GM13976 (cell line): ENCODE measurements at regions not wholly inside any gene's neighbourhood (a gene's known extent, or its start where the extent isn't known, plus 50 kb on each side); places are given as distances from the start of the nearest gene placed in this dataset.

Experiments used
- DNase-seq: peaks from one replicate; pipeline ENCODE4 v3.0.0; 2012; ENCODE audit warnings: low spot score
- in situ Hi-C: fragments of 300-500 bp; cut with MboI; formaldehyde crosslinking; loops from one replicate; pipeline ENCODE4 v1.12.0; 2022; ENCODE audit warnings: low sequenced_read_pairs, mixed read lengths, inconsistent platforms; ENCODE audit not compliant: unreplicated experiment
- TF ChIP-seq, protein P1 (sequence below): IDR thresholded peaks from 2 replicates; pipeline ENCODE4 v1.5.1; 2012; ENCODE audit warnings: borderline replicate concordance, mild to moderate bottlenecking; ENCODE audit not compliant: insufficient read depth; ENCODE audit errors: extremely low read depth, missing control alignments, control extremely low read depth

DNA sequence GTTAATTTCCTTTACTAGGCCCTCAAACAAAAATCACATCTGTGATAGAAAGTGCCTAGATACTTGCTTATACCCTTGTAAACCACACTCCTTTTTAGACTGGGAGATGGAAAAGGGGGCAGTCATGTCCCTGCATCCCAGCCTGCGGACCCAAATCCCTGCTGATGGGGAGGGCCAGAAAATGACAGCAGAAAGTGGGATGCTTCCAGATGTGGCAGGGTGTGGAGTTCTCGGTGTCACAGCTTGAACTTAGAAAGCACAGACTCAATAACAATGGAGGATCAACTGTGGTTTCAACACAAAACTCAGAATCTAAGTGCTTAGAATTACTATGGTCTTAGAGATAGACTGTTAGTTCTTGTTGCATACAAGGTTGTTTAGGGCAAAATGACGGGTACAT lies 95.6 kb upstream of the F3 start:
- in situ Hi-C loops, result no loop called here
- no peak for DNase-seq
- TF ChIP-seq, protein P1, sequence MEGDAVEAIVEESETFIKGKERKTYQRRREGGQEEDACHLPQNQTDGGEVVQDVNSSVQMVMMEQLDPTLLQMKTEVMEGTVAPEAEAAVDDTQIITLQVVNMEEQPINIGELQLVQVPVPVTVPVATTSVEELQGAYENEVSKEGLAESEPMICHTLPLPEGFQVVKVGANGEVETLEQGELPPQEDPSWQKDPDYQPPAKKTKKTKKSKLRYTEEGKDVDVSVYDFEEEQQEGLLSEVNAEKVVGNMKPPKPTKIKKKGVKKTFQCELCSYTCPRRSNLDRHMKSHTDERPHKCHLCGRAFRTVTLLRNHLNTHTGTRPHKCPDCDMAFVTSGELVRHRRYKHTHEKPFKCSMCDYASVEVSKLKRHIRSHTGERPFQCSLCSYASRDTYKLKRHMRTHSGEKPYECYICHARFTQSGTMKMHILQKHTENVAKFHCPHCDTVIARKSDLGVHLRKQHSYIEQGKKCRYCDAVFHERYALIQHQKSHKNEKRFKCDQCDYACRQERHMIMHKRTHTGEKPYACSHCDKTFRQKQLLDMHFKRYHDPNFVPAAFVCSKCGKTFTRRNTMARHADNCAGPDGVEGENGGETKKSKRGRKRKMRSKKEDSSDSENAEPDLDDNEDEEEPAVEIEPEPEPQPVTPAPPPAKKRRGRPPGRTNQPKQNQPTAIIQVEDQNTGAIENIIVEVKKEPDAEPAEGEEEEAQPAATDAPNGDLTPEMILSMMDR, result no peak

DNA sequence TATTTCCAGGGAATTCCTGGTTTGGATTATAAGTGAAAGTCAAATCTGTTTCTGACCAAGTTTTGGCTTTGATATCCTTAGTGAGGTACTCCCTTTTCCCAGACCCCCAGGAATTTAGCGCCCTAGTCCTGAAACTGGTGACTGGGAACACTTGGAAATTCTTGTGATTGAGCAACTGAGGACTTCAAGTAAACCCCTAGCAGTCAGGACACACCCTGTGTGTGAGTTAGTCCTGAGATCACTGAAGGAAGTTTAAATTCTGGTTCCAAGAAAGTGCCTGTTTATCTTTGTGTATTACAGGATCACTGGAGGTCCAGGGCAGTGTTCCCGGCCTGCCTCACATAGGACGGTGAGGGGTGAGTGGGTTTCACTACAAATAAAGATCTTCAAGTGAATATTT lies 95.1 kb upstream of the F3 start:
- in situ Hi-C loops, result no loop called here
- TF ChIP-seq, protein P1, result no peak
- DNase-seq, result no peak

DNA sequence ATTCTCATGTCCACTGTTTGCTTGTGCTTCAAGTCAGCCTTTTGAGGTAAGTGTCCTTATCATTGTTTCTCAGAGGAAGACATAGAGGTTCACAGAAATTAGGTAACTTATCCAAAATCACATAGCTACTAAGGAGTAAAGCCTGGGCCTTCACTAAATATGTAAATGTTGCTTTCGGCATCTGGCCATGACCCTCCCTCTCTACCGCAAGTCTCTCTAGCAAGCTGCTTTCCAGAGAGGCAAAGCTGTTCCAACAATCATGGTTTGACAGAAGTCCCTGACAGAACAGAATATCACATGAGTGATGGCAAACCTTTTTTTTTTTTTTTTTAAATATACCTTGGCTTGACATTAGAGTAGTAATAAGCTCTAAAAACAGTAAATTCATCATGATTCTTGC lies 94.5 kb upstream of the F3 start:
- TF ChIP-seq, protein P1, result no peak
- in situ Hi-C loops, result no loop called here
- DNase-seq, result no peak

DNA sequence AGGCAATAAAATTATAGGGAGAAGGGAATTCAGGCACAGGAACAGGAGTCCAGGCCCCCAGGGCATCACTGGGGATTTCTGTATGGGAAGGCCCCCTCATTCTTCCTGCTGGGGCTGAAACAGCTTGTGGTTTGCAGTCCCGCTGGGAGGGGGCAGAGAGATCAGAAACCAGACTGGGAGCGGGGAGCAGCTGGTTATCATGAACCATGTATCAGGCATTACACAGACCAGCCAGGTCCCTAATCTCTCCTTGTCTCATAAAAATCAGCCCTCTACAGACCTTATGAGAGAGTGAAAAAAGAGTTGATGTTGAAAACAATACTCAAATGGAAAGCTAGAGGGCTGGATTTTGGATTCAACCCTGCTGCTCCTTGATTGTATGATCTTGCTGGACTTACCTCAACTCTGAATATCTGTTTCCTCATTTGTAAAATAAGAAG lies 93.4 kb upstream of the F3 start:
- TF ChIP-seq, protein P1, result no peak
- DNase-seq, result no peak
- in situ Hi-C loops, result no loop called here

DNA sequence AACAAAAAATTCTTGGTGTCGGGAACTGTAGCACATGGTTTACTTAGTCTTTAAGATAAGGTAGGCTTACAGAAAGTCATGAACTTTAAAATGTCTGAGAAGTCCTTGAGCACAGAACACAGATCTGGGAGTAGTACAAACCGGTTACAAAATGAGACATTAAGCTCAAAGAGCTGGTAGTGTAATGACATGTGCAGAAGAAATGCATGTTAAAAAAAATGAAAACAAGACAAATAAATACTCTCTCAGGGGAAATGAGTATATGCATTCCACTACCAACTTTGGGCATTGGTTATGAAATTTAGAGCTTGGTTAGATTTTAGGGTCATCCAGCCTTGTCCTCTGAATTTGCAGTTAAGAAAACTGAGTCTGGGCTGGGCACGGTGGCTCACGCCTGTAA lies 91.5 kb upstream of the F3 start:
- TF ChIP-seq, protein P1, result no peak
- no peak for DNase-seq
- in situ Hi-C loops, result no loop called here

DNA sequence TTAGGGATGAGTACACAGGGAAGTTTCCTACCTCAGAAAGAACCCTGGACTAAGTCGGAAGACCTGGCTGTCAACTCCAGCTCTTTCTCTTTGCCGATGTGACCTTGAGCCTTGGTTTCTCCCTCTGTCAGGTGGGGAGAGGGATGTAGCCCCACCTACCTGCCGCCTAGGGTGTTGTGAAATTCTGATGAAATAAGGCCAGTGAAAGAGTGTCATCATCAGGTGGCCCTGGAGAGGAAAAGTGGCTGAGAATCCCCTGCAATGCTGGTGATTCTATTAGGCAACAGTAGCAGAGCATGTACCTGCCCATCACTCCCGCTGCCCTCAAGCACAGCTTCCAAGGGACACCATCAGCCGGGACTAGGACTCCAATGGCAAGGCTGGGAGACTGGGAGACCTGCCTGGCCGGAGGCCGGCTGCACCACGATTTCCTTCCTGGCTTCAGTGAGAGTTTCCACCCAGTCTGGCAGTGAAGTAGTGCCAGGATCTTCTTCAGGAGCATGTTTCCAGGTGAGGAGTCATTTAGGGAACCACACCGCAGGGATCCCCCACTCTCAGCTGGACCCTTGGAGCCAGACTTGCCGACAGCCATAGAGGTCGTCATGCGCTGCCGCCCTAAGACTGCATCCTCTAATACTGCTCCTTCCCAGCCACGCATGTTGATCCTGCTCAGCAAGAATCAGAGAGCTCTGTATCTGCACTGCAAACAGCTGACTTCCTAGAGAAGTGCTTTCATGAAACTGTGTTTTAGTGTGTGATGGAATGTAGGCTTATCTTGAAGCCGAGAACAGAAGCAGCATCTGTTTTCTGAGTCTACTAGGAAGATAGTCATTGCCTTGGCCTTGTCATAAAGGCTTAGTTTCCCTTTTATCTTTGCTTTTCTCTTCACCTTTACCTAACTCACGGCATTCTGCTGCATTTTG lies 88.0 kb upstream of the F3 start:
- DNase-seq, result no peak
- in situ Hi-C loops, result no loop called here
- TF ChIP-seq, protein P1, result no peak
